ENCODE measurements at regions not wholly inside any gene's neighbourhood (a gene's known extent, or its start where the extent isn't known, plus 50 kb on each side); places are given as distances from the start of the nearest gene placed in this dataset.

DNA sequence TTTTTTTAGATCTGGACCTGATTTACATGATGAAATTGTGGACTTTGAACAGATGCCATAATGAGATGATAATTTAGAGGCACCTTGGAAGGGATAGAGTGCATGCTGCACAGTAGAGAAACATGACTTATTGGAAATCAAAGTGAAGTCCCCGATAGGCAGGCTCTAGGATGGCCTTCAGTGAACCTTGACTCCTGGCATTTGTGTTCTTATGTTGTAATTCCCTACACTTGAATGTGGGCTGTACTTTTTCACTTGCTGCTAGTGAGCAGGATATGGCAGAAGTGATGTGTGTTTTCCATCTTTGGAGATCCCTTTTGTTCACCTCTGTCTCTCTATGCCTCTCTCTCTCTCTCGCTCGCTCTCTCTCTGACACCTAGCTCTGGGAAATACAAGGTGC is 1614.6 kb downstream of the PCDH9 start:
- Histone ChIP-seq H3K27ac (no peak overlapping the region), H3K36me3 (no peaks in the 10 kb centered on the region), H3K9me3 (ENCODE audit: low read depth) (no peaks in the 10 kb centered on the region), H3K4me1 (ENCODE audit: low read depth) (no peaks in the 10 kb centered on the region), H3K4me3 (no peak overlapping the region), H3K27me3 (no peaks in the 10 kb centered on the region)
- DNase-seq (ENCODE audit: low read depth in 1 of 2, low spot score in 1 of 2): no peak
- TF ChIP-seq CTCF (IDR thresholded peaks at IDR 0.05; ENCODE audit: low read depth, low read length): no peak

DNA sequence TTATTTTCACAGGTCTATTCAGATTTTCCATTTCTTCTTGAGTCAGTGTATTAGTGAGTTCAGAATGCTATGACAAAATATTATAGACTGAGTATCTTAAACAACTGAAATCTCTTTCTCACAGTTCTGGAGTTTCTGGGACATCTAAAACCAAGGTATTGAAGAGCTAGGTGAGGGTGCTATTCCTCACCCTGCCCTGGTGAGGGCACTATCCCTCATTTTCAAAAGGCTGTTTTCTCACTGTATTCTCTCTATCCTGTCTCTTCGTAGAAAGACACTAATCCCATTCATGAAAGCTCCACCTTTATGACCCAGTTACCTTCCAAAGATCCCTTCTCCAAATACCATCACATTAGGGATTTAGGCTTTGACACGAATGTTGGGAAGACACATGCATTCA is 1617.1 kb downstream of the PCDH9 start:
- TF ChIP-seq CTCF (IDR thresholded peaks at IDR 0.05; ENCODE audit: low read depth, low read length): peak; percentile 15
- Histone ChIP-seq H3K4me1 (ENCODE audit: low read depth) (no peaks in the 10 kb centered on the region), H3K27ac (no peak overlapping the region), H3K4me3 (no peak overlapping the region), H3K9me3 (ENCODE audit: low read depth) (no peaks in the 10 kb centered on the region), H3K36me3 (no peaks in the 10 kb centered on the region), H3K27me3 (no peaks in the 10 kb centered on the region)
- no peak for DNase-seq (ENCODE audit: low read depth in 1 of 2, low spot score in 1 of 2)

DNA sequence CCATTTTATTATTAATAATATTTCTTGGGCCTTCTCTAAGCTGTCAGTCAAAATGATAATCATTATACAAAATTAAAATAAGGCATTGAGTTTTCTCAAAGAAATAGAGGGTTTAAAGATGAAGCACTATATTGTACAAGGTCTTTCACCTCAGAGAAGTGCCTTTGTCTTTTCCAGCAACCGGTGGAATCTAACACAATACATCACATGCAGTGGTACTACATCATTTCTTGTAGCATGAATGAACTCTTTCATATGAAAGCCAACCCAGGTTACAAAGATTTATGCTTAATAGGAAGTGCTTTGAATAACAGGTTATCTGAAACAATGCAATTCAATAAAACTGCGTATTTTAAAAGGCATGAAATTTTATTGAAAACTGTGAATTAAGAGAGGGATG is 1620.8 kb downstream of the PCDH9 start:
- TF ChIP-seq CTCF (IDR thresholded peaks at IDR 0.05; ENCODE audit: low read depth, low read length): no peak
- H3K9me3 ChIP-seq (ENCODE audit: low read depth): no peaks in the 10 kb centered on the region
- H3K4me1 ChIP-seq (ENCODE audit: low read depth): no peaks in the 10 kb centered on the region
- no peak overlapping the region for H3K27ac ChIP-seq
- no peaks in the 10 kb centered on the region for H3K27me3 ChIP-seq
- no peak for DNase-seq (ENCODE audit: low read depth in 1 of 2, low spot score in 1 of 2)
- H3K4me3 ChIP-seq: no peak overlapping the region
- no peaks in the 10 kb centered on the region for H3K36me3 ChIP-seq

DNA sequence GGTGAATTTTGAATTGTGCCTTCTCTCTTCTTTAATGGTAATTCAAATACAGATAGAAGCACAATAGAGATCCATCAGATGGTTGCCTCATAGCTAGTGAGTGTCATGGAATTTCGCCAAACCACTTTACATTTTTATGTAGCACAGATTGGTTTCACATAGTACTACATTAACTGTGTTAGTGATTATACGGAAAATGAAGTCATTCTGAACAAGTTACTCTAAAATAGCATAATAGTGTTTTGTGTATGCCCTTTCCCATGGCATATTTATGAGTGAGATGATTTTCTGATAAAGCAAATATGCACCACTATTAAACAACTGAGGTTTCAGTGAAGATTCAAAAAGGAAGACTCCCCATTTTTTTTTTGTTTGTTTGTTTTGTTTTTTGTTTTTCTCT is 1623.5 kb downstream of the PCDH9 start:
- TF ChIP-seq CTCF (IDR thresholded peaks at IDR 0.05; ENCODE audit: low read depth, low read length): no peak
- DNase-seq (ENCODE audit: low read depth in 1 of 2, low spot score in 1 of 2): peak in 1 of 2 donors; percentile 72

GRCh38 chr13:65605396-65605795 is 1624.7 kb downstream of the PCDH9 start:
- TF ChIP-seq CTCF (IDR thresholded peaks at IDR 0.05; ENCODE audit: low read depth, low read length): no peak
- H3K27me3 ChIP-seq: no peaks in the 10 kb centered on the region

More for the DNA sequence above, 1623.5 kb downstream of the PCDH9 start:
- H3K4me3 ChIP-seq: no peak overlapping the region
- H3K27ac ChIP-seq: no peak overlapping the region
- H3K9me3 ChIP-seq (ENCODE audit: low read depth): no peaks in the 10 kb centered on the region
- H3K27me3 ChIP-seq: no peaks in the 10 kb centered on the region
- H3K36me3 ChIP-seq: no peaks in the 10 kb centered on the region
- H3K4me1 ChIP-seq (ENCODE audit: low read depth): no peaks in the 10 kb centered on the region

DNA sequence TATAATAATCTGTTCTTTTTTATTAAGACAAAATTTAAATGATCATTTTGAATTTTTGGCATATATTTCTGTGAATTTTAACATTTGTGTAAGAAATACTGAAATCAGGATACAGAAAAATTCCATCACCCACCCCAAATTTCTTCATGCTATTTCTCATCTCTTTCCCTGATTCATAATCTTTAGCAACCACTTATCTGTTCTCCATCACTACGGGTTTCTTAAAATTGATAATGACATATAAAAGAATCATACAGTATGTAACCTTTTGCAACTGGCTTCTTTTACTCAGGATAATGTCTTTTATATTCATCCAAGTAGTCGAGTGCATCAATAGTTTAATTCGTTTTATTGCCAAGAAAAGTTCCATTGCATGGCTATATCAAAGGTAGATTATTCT is 1627.0 kb downstream of the PCDH9 start:
- DNase-seq (ENCODE audit: low read depth in 1 of 2, low spot score in 1 of 2): no peak
- peaks cover 3% of the 10 kb centered on the region for H3K4me1 ChIP-seq (ENCODE audit: low read depth)
- no peak for TF ChIP-seq CTCF (IDR thresholded peaks at IDR 0.05; ENCODE audit: low read depth, low read length)
- H3K9me3 ChIP-seq (ENCODE audit: low read depth): no peaks in the 10 kb centered on the region
- no peaks in the 10 kb centered on the region for H3K27me3 ChIP-seq
- no peaks in the 10 kb centered on the region for H3K36me3 ChIP-seq
- H3K4me3 ChIP-seq: no peak overlapping the region
- no peak overlapping the region for H3K27ac ChIP-seq

More at GRCh38 chr13:65605396-65605795, 1624.7 kb downstream of the PCDH9 start:
- H3K36me3 ChIP-seq: no peaks in the 10 kb centered on the region
- no peaks in the 10 kb centered on the region for H3K4me1 ChIP-seq (ENCODE audit: low read depth)
- no peaks in the 10 kb centered on the region for H3K9me3 ChIP-seq (ENCODE audit: low read depth)
- peak in 1 of 2 donors; percentile 31 for DNase-seq (ENCODE audit: low read depth in 1 of 2, low spot score in 1 of 2)
- no peak overlapping the region for H3K4me3 ChIP-seq
- no peak overlapping the region for H3K27ac ChIP-seq
